RWPE2 (cell line): ENCODE measurements at regions not wholly inside any gene's neighbourhood (a gene's known extent, or its start where the extent isn't known, plus 50 kb on each side); places are given as distances from the start of the nearest gene placed in this dataset.

Source experiments
- ATAC-seq: fragments of 200-7000 bp; cut with Tn5 transposase; 3 replicates; pipeline ENCODE4 v1.9.1; 2021; ENCODE audit warnings: low read depth
- DNase-seq: peaks from one replicate; pipeline ENCODE4 v3.0.0-alpha.2; 2020; ENCODE audit warnings: low spot score
- H3K27ac ChIP-seq: fragments of 450-650 bp; 2 replicates; pipeline ENCODE4 v1.5.1; 2017; ENCODE audit warnings: mild to moderate bottlenecking; ENCODE audit not compliant: poor library complexity, severe bottlenecking
- H3K27me3 ChIP-seq: fragments of 250-450 bp; sonication (Bioruptor Pico); 2 replicates; pipeline ENCODE4 v1.5.1; 2021; ENCODE audit warnings: mild to moderate bottlenecking, moderate library complexity; ENCODE audit not compliant: insufficient read depth, poor library complexity, severe bottlenecking
- H3K36me3 ChIP-seq: fragments of 250-450 bp; sonication (Bioruptor Pico); 2 replicates; pipeline ENCODE4 v1.5.1; 2020; ENCODE audit warnings: low read depth, mild to moderate bottlenecking, moderate library complexity
- H3K4me1 ChIP-seq: fragments of 250-450 bp; sonication (Bioruptor Pico); 2 replicates; pipeline ENCODE4 v1.5.1; 2021; ENCODE audit warnings: mild to moderate bottlenecking, moderate library complexity; ENCODE audit not compliant: insufficient read depth, poor library complexity, severe bottlenecking
- H3K4me3 ChIP-seq: fragments of 250-450 bp; sonication (Bioruptor Pico); 2 replicates; pipeline ENCODE4 v1.5.1; 2021; ENCODE audit warnings: mild to moderate bottlenecking, moderate library complexity; ENCODE audit not compliant: severe bottlenecking
- H3K9me3 ChIP-seq: fragments of 250-450 bp; sonication (Bioruptor Pico); 2 replicates; pipeline ENCODE4 v1.5.1; 2021; ENCODE audit warnings: mild to moderate bottlenecking, moderate library complexity; ENCODE audit not compliant: severe bottlenecking
- TF ChIP-seq, protein P1 (sequence below): fragments of 450-650 bp; IDR thresholded peaks from one replicate; pipeline ENCODE4 v1.5.1; 2017; ENCODE audit warnings: mild to moderate bottlenecking, moderate library complexity; ENCODE audit not compliant: poor library complexity, severe bottlenecking

DNA sequence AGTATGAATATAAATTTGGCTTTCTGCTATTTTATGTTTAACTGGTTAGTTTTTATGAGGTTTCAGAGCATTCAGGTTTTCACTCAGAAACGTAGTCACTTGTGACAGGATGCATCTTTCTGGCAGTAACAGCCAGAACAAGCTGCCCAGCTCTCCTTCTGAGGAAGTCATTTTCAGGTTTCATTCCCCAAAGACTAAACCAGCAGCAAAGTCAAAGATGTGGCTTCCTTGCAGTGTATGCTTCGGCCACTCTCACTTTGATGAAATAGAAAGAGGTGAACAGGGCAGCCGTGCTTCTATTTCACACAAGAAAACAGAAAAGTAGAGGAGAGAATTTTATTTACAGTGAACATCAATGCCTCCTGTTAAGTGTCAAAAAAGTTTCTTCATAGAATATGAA is 469.1 kb downstream of the BTBD3 start:
- no peak overlapping the region for H3K4me3 ChIP-seq
- H3K27me3 ChIP-seq = peaks cover 5% of the 10 kb centered on the region
- H3K36me3 ChIP-seq = no peaks in the 10 kb centered on the region
- no peak for ATAC-seq
- TF ChIP-seq, protein P1, sequence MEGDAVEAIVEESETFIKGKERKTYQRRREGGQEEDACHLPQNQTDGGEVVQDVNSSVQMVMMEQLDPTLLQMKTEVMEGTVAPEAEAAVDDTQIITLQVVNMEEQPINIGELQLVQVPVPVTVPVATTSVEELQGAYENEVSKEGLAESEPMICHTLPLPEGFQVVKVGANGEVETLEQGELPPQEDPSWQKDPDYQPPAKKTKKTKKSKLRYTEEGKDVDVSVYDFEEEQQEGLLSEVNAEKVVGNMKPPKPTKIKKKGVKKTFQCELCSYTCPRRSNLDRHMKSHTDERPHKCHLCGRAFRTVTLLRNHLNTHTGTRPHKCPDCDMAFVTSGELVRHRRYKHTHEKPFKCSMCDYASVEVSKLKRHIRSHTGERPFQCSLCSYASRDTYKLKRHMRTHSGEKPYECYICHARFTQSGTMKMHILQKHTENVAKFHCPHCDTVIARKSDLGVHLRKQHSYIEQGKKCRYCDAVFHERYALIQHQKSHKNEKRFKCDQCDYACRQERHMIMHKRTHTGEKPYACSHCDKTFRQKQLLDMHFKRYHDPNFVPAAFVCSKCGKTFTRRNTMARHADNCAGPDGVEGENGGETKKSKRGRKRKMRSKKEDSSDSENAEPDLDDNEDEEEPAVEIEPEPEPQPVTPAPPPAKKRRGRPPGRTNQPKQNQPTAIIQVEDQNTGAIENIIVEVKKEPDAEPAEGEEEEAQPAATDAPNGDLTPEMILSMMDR = no peak
- H3K9me3 ChIP-seq = no peaks in the 10 kb centered on the region
- no peaks in the 10 kb centered on the region for H3K4me1 ChIP-seq
- no peak for DNase-seq
- no peak overlapping the region for H3K27ac ChIP-seq

DNA sequence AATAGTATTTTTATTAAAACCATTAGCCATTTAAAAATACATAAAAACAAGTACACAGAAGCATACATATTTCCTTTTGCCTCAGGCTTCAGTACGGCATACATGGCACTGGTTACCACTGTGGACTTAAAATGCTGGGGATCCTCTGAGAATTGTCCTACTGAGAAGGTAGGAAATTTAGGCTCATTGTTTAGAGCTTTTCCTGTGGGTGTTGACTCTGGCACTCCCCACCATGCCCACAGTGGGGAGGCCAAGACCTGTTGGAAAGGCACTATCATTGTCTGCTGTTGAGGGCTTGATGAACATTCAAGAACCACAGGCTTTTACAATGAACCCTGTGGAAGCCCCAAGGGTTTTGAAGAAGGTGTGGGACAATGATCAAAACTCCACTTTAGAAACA is 473.4 kb downstream of the BTBD3 start:
- Histone ChIP-seq H3K36me3 (no peaks in the 10 kb centered on the region), H3K9me3 (no peaks in the 10 kb centered on the region), H3K4me1 (no peaks in the 10 kb centered on the region), H3K27ac (no peak overlapping the region), H3K4me3 (no peak overlapping the region), H3K27me3 (peaks cover 5% of the 10 kb centered on the region)
- TF ChIP-seq, protein P1 = no peak
- ATAC-seq = no peak
- no peak for DNase-seq

DNA sequence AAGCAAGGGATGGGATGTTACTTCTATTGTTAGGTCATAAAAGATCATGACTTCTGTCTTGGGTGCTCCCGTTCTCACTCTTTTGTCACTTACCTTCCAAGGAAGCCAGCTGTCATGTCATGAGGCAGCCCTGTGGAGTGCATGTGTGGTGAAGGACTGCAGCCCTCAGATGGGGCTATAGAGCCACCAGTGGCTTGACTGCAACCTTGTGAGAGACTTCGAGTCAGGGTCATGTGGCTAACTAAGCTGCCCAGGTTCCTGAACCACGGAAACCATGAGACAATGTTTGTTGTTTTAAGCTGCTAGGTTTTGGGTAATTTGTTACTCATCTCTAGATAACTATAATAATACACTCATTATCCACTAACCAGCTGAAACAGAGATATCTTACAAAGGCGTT is 477.1 kb downstream of the BTBD3 start:
- Histone ChIP-seq H3K27me3 (no peaks in the 10 kb centered on the region), H3K4me3 (no peak overlapping the region), H3K27ac (no peak overlapping the region), H3K4me1 (no peaks in the 10 kb centered on the region), H3K9me3 (no peaks in the 10 kb centered on the region), H3K36me3 (no peaks in the 10 kb centered on the region)
- TF ChIP-seq, protein P1 = no peak
- DNase-seq = no peak
- no peak; the same call in 2 of the 3 replicates for ATAC-seq

DNA sequence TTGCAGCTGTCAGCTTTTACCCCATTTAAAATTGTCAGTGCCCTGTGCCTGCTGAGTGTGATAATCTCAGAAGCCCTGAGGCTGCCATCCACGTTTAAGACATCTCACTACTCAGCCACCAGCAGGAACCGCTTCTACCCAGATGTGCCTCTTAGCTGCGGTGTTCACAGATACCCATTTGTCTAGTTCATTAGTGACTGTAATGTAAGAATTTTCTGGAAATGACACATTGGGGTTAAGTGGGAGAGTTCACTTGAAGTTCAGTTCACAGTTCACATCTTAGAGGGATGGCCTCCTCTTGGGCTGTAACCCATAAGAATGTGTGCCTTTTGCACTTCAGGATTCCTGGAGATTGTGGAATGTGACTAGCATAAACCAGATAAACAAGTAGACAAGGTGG is 477.7 kb downstream of the BTBD3 start:
- no peak for ATAC-seq
- TF ChIP-seq, protein P1 = no peak
- DNase-seq = no peak

DNA sequence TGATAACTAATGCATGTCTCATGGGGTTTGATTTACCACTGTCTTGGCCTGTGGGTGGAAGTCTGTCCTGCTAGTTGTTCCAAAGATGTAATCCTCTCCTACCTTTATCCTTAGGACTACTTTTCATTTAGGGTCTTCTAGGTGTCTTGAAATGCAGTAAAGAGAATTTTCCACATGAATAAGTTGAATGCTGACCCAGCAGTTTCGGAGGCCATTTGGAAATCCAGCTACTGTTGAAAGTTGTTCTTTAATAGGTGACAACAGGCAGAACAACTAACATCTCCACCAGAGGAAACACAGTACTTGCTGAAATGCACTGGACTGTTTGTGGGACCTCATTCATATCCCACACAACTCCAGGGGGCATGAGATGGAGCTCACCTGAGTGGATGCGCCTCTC is 478.1 kb downstream of the BTBD3 start:
- TF ChIP-seq, protein P1 = no peak
- no peaks in the 10 kb centered on the region for H3K4me1 ChIP-seq
- no peak overlapping the region for H3K4me3 ChIP-seq
- no peaks in the 10 kb centered on the region for H3K27me3 ChIP-seq
- no peaks in the 10 kb centered on the region for H3K9me3 ChIP-seq
- no peak overlapping the region for H3K27ac ChIP-seq
- no peaks in the 10 kb centered on the region for H3K36me3 ChIP-seq
- ATAC-seq = no peak
- DNase-seq = no peak

More for the DNA sequence above, 477.7 kb downstream of the BTBD3 start:
- Histone ChIP-seq H3K36me3 (no peaks in the 10 kb centered on the region), H3K4me1 (no peaks in the 10 kb centered on the region), H3K4me3 (no peak overlapping the region), H3K27ac (no peak overlapping the region), H3K27me3 (no peaks in the 10 kb centered on the region), H3K9me3 (no peaks in the 10 kb centered on the region)
